Neural progenitor cell (in vitro differentiated cells): ENCODE measurements at regions not wholly inside any gene's neighbourhood (a gene's known extent, or its start where the extent isn't known, plus 50 kb on each side); places are given as distances from the start of the nearest gene placed in this dataset.

Experiments used
- DNase-seq: peaks from one replicate; pipeline ENCODE4 v3.0.0-alpha.2; 2016; ENCODE audit warnings: low spot score
- H2AFZ ChIP-seq: fragments of 200-600 bp; sonication (generic); replicated peaks from 2 replicates; pipeline ENCODE4 v1.6.1; 2016; ENCODE audit warnings: antibody characterized with exemption
- H3F3A ChIP-seq: fragments of 200-600 bp; sonication (generic); 2 replicates; pipeline ENCODE4 v1.6.1; 2016; ENCODE audit warnings: antibody characterized with exemption, low read depth
- H3K27ac ChIP-seq: fragments of 200-600 bp; sonication (generic); 2 replicates; pipeline ENCODE4 v1.5.1; 2016; ENCODE audit warnings: mild to moderate bottlenecking
- H3K27me3 ChIP-seq: fragments of 200-600 bp; sonication (generic); 2 replicates; pipeline ENCODE4 v1.6.1; 2016; ENCODE audit warnings: mild to moderate bottlenecking, moderate library complexity
- H3K36me3 ChIP-seq: fragments of 200-600 bp; sonication (generic); 2 replicates; pipeline ENCODE4 v1.5.1; 2016
- H3K4me1 ChIP-seq: fragments of 200-600 bp; sonication (generic); 2 replicates; pipeline ENCODE4 v1.6.1; 2016; ENCODE audit warnings: mixed run types
- H3K4me2 ChIP-seq: fragments of 200-600 bp; sonication (generic); 2 replicates; pipeline ENCODE4 v1.6.1; 2016
- H3K4me3 ChIP-seq: fragments of 200-600 bp; sonication (generic); 2 replicates; pipeline ENCODE4 v1.5.1; 2016
- H3K79me2 ChIP-seq: fragments of 200-600 bp; sonication (generic); 2 replicates; pipeline ENCODE4 v1.6.1; 2016; ENCODE audit warnings: low read depth
- H3K9ac ChIP-seq: fragments of 200-600 bp; sonication (generic); 2 replicates; pipeline ENCODE4 v1.6.1; 2016
- H3K9me3 ChIP-seq: fragments of 200-600 bp; sonication (generic); 2 replicates; pipeline ENCODE4 v1.5.1; 2016; ENCODE audit warnings: low read depth
- H4K20me1 ChIP-seq: fragments of 200-600 bp; sonication (generic); 2 replicates; pipeline ENCODE4 v1.6.1; 2016; ENCODE audit warnings: low read depth
- H3K27ac Mint-ChIP-seq: 3 replicates; pipeline ENCODE4 v1.8.0; 2021; ENCODE audit warnings: mixed read lengths
- H3K27me3 Mint-ChIP-seq: 2 replicates; pipeline ENCODE4 v1.8.0; 2022; ENCODE audit warnings: low read depth, mild to moderate bottlenecking, inconsistent platforms, moderate library complexity, mixed read lengths; ENCODE audit not compliant: insufficient read depth
- H3K36me3 Mint-ChIP-seq: 3 replicates; pipeline ENCODE4 v1.8.0; 2021; ENCODE audit warnings: mixed read lengths
- H3K4me1 Mint-ChIP-seq: 3 replicates; pipeline ENCODE4 v1.8.0; 2021; ENCODE audit warnings: mixed read lengths
- H3K4me3 Mint-ChIP-seq: 3 replicates; pipeline ENCODE4 v1.8.0; 2021; ENCODE audit warnings: mild to moderate bottlenecking, moderate library complexity, mixed read lengths
- H3K9me3 Mint-ChIP-seq: 3 replicates; pipeline ENCODE4 v1.8.0; 2020; ENCODE audit warnings: mixed read lengths
- CTCF ChIP-seq: fragments of 200-600 bp; sonication (generic); IDR thresholded peaks from 2 replicates; pipeline ENCODE4 v1.5.1; 2017; ENCODE audit warnings: antibody characterized with exemption, mild to moderate bottlenecking
- EZH2 ChIP-seq: fragments of 200-600 bp; sonication (generic); IDR thresholded peaks from 2 replicates; pipeline ENCODE4 v1.6.1; 2017; ENCODE audit warnings: antibody characterized with exemption, mild to moderate bottlenecking, moderate library complexity
- EZH2phosphoT487 ChIP-seq: fragments of 200-600 bp; sonication (generic); IDR thresholded peaks from 2 replicates; pipeline ENCODE4 v1.6.1; 2017; ENCODE audit warnings: antibody characterized with exemption

GRCh38 chr11:29353833-29354232 is 663.0 kb downstream of the KCNA4 start:
- H3K79me2 ChIP-seq, result no peaks in the 10 kb centered on the region
- H2AFZ ChIP-seq, result no peak overlapping the region
- no peak overlapping the region for H3K4me3 ChIP-seq
- H3K4me1 ChIP-seq, result peaks cover 5% of the 10 kb centered on the region
- H3K27me3 ChIP-seq, result no peaks in the 10 kb centered on the region
- no peaks in the 10 kb centered on the region for H3F3A ChIP-seq
- peaks cover 3% of the 10 kb centered on the region for H3K27me3 Mint-ChIP-seq
- no peak overlapping the region for H3K27ac ChIP-seq
- DNase-seq, result no peak
- H3K4me2 ChIP-seq, result no peak overlapping the region
- H3K36me3 Mint-ChIP-seq, result no peaks in the 10 kb centered on the region
- H3K4me1 Mint-ChIP-seq, result no peaks in the 10 kb centered on the region
- no peak overlapping the region for H3K27ac Mint-ChIP-seq
- no peak for TF ChIP-seq EZH2
- TF ChIP-seq CTCF, result no peak
- no peak for TF ChIP-seq EZH2phosphoT487
- H3K9me3 ChIP-seq, result no peaks in the 10 kb centered on the region
- H3K9ac ChIP-seq, result no peak overlapping the region
- no peak overlapping the region for H3K4me3 Mint-ChIP-seq
- no peaks in the 10 kb centered on the region for H3K9me3 Mint-ChIP-seq
- no peaks in the 10 kb centered on the region for H3K36me3 ChIP-seq
- no peaks in the 10 kb centered on the region for H4K20me1 ChIP-seq

DNA sequence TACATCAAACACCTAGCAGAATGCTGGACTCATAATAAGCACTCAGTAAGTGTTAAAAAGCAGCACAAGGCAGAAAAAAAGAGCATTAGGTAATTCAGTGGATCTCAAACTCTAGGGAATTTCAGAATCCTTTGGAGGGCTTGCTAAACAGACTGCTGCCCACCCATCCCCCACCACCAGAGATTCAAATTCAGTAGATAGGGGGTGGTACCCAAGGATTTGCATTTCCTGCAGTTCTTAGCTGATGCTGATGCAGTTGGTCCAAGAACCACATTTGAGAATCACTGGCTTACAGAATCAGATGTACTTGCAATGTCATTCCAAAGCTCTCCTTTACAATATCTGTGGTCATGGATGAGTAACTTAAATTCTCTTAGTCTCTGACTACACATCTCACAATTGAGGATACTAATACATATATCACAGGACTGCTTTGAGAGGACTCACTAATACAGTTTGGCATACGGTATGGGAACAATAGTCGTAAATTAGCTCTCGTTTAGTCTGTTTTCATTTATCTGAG is 664.5 kb downstream of the KCNA4 start:
- H3K9me3 Mint-ChIP-seq, result no peaks in the 10 kb centered on the region

DNA sequence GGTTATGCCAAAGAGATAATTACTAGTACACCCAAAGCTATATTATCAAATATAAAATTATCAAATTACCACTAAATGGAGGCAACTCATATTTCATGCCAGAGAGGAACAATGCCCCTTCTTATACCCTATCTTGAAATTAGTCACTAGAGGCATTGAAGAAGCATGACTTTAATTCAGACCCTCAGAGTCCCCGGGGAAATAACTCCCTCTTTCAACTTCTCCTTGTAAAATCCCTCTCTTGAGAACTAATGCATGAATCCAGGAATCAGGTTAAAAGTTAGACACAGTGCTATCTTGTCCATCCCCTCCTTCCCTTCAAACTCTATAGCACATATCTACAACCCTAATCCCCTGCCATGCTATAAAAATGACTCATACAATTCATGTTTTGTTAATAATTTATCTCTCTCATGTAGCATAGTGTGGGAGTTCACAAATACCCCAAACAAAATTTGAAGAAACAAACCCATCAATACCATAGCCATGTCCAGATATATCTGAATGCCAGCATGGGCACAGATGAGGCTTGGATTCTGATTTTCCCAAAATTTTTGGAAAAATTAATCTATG is 665.4 kb downstream of the KCNA4 start:
- Mint-ChIP-seq H3K9me3 (no peaks in the 10 kb centered on the region), H3K4me1 (no peaks in the 10 kb centered on the region), H3K27me3 (peaks cover 3% of the 10 kb centered on the region), H3K27ac (no peak overlapping the region), H3K4me3 (no peak overlapping the region), H3K36me3 (no peaks in the 10 kb centered on the region)
- H2AFZ ChIP-seq, result no peak overlapping the region
- no peak overlapping the region for H3K4me3 ChIP-seq
- no peaks in the 10 kb centered on the region for H4K20me1 ChIP-seq
- H3K27ac ChIP-seq, result no peak overlapping the region
- no peaks in the 10 kb centered on the region for H3K27me3 ChIP-seq
- H3K4me1 ChIP-seq, result peaks cover 5% of the 10 kb centered on the region
- no peak overlapping the region for H3K9ac ChIP-seq
- no peaks in the 10 kb centered on the region for H3K9me3 ChIP-seq
- no peaks in the 10 kb centered on the region for H3K36me3 ChIP-seq
- H3K79me2 ChIP-seq, result no peaks in the 10 kb centered on the region
- no peaks in the 10 kb centered on the region for H3F3A ChIP-seq
- no peak for TF ChIP-seq CTCF
- no peak for TF ChIP-seq EZH2
- no peak for TF ChIP-seq EZH2phosphoT487
- H3K4me2 ChIP-seq, result no peak overlapping the region
- no peak for DNase-seq

More for the DNA sequence above, 664.5 kb downstream of the KCNA4 start:
- no peaks in the 10 kb centered on the region for H3K36me3 Mint-ChIP-seq
- Histone ChIP-seq H3F3A (no peaks in the 10 kb centered on the region), H3K36me3 (no peaks in the 10 kb centered on the region), H2AFZ (no peak overlapping the region), H3K79me2 (no peaks in the 10 kb centered on the region), H3K9me3 (no peaks in the 10 kb centered on the region), H3K9ac (no peak overlapping the region), H3K27me3 (no peaks in the 10 kb centered on the region), H3K4me2 (no peak overlapping the region), H4K20me1 (no peaks in the 10 kb centered on the region), H3K4me3 (no peak overlapping the region), H3K4me1 (peaks cover 5% of the 10 kb centered on the region), H3K27ac (no peak overlapping the region)
- peak; percentile 8 for DNase-seq
- peaks cover 3% of the 10 kb centered on the region for H3K27me3 Mint-ChIP-seq
- no peak overlapping the region for H3K4me3 Mint-ChIP-seq
- TF ChIP-seq EZH2phosphoT487 (no peak), EZH2 (no peak), CTCF (no peak)
- no peak overlapping the region for H3K27ac Mint-ChIP-seq
- no peaks in the 10 kb centered on the region for H3K4me1 Mint-ChIP-seq
